ENCODE measurements at regions not wholly inside any gene's neighbourhood (a gene's known extent, or its start where the extent isn't known, plus 50 kb on each side); places are given as distances from the start of the nearest gene placed in this dataset.

DNA sequence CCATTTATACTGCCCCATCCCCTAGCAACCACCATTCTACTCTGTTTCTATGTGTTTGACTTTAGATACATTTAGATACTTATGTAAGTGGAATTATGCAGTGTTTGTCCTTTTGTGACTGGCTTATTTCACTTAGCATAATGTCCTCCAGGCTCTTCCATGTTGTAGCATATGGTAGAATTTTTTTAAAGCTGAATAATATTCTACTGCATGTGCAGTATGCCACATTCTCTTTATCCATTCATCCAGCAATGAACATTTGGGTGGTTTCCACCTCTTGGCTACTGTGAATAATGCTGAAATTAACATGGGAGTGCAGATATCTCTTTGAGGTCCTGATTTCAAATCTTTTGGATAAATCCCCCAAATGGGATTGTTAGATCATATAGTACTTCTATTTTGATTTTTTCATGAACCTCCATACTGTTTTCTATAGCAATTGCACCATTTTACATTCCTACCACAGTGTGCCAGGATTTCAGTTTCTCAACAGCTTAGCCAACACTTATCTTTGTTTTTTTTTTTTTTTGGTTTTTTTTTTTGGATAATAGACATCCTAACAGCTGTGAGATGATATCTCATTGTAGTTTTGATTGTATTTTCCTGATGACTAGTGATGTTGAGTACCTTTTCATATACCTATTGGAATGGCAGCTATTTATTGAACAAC is 105.9 kb upstream of the LNX1 start:
- intact Hi-C loops (cut with micrococcal nuclease), result no loop called here

DNA sequence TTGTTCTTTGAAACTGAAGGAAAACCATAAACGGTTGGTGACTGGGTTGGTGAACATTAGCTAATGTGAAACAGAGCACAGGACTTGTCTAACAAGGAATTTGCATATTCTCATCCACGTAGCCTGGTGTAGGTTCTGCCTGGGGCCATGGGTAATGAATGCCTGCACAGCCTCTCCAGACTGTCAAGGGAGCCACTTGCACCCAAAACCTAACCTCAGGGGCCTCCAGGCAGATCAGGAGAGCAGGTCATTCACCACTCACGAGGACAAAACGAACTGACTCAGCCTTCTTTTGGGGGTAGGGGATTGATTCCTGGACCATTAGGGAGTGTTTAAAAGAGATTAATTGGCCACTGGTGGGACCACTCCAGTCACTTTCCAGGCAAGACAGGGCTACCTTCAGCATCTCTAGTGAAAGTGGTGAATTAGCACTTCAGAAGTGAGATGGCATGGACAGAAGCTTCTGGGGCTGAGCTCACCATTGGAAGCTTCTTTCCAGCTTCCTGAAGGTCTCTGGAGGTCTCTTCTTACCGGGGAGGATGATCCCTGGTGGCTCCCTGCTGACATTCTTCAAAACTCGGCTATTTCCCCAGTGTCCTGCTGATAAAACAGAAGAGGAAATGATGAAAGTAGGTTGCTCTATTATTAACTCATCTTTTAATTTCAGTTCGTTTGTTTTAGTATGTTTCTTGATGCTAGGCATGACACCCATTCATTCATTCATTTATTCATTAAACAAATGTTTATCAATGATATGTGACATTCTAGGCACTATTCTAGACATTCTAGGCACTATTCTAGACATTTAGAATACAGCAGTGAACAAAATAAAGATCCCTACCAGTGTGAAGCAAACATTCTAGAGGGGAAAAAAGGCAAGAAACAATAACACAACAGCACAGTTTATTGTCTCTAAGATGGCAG is 104.5 kb upstream of the LNX1 start:
- intact Hi-C loops (cut with micrococcal nuclease), result no loop called here

DNA sequence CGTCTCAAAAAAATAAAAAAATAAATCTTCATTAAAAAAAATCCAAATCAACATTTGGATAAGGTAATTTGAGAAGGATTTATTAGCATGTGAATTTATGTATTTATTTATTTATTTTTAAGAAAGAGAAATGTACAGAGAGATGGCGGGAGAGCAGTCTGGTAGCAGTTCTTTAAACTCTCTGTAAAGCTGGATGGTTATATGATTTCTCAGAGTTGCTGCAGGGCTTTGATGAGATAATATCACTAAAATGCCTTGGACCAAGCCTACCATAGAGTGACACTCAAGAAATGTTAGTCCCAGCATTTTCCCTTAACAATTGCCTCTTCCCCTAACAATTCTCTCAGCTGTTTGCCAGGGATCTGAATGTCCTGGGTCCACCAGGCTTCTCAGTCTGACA is 103.4 kb upstream of the LNX1 start:
- intact Hi-C loops (cut with micrococcal nuclease), result no loop called here

- intact Hi-C loops (cut with micrococcal nuclease), result no loop called here
These were observed 102.6 kb upstream of the LNX1 start for GRCh38 chr4:53693909-53694308.

DNA sequence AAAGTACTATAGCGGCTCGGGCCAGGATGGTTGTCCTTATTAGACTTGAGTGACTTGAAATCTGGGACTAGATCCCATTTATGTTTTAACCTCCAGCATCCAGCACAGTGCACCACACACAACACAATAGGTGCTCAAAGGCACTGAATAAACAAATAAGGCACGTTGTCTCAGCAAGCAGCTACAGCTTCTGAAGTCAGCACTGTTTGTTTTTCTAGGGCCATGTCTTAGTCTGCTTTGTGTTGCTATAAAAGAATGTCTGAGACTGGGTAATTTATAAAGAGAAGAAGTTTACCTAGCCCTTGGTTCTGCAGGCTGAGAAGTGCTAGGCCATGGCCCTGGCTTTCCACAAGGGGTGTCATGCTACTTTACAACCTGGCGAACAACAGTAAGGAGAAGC is 102.1 kb upstream of the LNX1 start:
- intact Hi-C loops (cut with micrococcal nuclease), result no loop called here

DNA sequence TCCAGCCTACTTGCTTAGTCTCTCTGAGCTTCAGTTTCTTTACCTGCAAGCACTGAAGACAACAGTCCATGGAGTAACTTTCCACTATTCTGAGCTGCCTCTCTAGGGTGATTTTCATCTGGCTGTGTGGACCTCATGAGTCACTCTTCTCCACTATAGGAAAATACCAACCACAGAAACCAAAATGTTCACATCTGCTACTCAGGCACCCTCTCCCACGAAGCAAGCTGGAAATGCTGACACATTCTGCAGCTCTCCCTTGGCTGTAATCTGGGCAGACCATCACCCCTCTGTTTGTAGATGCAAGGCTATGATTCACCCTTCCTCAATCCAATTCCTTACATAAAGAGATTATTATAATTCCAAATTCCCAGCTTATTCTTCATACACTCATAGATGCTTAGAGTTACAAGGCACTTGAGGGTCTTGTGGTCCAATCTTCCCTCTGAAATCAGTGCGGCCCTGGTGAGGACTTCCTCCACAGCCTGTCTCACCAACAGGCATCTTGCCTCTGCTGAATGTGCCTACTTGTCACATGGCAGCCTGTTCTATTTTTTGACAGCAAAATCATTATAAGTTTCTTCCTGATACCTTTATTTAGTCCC is 97.0 kb upstream of the LNX1 start:
- intact Hi-C loops (cut with micrococcal nuclease), result no loop called here

GRCh38 chr4:53686521-53686920 is 95.2 kb upstream of the LNX1 start:
- intact Hi-C loops (cut with micrococcal nuclease), result no loop called here

- intact Hi-C loops (cut with micrococcal nuclease), result no loop called here
These were observed 93.1 kb upstream of the LNX1 start for GRCh38 chr4:53684136-53685130.

DNA sequence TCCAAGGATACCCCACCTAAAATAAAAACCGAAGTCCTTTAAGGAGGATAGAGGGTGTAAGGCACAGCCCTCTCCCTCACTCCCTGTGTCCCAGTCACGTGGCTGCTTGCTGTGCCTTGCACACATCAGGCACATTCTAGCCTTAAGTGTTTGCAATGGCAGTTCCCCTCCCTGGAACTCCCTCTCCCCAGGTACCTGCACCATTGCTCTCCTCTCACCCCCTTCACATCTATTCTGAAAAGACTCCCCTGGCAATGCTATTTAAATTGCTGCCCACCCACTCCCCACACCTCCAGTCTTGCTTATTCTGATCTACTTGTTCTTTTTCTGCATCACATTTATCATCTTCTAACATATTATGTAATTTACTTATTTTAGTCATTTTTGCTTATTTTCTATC is 91.6 kb upstream of the LNX1 start:
- intact Hi-C loops (cut with micrococcal nuclease), result no loop called here

DNA sequence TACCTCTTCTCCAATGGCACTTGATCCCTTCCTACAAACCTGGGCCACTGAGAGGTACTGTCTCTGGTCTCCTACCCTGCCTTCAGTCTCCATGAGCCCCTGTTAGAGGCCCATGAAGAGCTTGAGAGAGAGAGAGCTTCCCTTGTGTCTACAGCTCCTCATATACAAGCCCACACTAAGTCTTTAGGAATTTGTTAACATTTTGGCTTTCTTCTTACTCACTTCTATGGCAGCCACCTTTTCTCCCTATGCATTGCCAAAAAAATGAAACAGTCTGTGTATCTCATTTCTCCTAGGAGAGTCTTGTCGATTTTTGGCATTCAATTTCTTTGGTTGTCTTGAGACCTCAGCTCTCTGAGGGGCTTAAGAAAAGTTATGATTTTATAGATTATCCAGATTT is 90.9 kb upstream of the LNX1 start:
- intact Hi-C loops (cut with micrococcal nuclease), result no loop called here

- intact Hi-C loops (cut with micrococcal nuclease), result no loop called here
These were observed 89.3 kb upstream of the LNX1 start for GRCh38 chr4:53680598-53680997.

DNA sequence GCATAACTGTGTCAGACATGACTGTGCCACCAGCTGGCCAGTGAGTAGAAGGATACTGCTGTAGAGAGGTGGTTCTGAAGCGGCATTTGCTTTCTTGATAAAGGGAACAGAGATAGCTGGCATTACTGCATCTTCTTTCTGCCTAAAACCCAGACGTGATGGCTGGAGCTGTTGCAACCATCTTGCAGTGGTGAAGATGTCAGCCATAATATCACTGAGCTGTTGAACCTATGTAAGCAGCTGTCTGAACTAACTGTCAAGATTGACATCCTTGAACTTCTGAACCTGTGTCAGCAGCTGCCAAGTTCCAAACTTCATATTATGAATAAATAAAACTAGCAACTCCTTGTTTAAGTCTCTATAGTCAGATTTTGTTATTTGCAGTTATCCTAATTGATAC is 88.9 kb upstream of the LNX1 start:
- intact Hi-C loops (cut with micrococcal nuclease), result no loop called here

GRCh38 chr4:53676402-53676871 is 85.2 kb upstream of the LNX1 start:
- intact Hi-C loops (cut with micrococcal nuclease), result no loop called here

- intact Hi-C loops (cut with micrococcal nuclease), result no loop called here
These were observed 83.6 kb upstream of the LNX1 start for GRCh38 chr4:53674903-53675302.

DNA sequence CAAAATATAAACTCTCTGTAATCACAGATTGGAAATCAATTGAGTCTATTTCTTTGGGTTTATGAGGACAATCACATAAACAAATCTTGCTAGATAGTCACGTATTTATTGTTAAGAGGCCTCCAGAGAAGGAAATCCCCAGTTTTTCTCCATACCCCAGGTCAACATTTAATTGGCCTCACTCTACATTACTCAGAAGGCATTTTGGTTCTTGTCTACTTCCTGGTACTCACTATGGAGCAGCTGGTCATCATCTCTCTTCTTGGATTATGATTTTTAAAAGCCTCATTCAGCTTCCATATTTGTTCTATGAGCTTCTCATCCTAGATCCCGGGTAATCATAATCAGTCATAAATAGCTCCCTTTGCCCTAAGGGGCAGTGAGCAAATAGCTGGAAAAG is 81.6 kb upstream of the LNX1 start:
- intact Hi-C loops (cut with micrococcal nuclease), result no loop called here

DNA sequence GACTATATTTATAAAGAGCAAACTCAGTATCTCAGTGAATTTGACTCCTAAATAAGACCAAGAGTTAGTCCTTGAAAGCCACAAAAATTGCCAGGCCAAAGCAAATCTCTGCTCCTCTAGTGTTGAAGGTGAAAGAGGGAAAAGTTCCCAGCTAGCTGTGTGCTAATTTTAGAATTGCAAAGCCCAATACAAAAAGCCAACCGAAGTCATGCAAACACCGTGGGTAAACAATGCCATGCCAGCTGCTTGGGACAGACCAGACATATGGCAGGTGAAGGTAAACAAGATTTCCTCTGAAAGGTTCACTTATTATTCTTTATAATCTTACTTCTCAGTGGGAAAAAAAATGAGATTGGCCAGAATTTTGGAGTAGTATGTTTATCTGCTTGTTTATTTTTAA is 80.5 kb upstream of the LNX1 start:
- intact Hi-C loops (cut with micrococcal nuclease), result no loop called here

DNA sequence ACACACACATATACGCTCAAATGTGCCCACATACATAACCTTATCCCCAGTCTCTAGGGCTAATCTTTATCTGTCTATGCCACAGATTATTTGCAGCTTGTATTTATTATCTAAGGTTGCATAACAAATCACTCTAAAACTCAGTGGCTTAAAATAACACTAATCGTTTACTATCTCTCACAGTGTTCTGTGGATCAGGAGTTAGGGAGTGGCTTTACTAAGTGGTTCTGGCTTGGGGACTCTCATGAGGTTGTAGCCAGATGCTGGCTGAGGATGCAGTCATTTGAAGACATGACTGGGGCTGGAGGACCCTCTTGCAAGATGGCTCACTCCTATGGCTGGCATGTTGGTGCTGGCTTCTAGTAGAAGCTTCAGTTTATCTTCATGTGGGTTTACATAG is 68.5 kb upstream of the LNX1 start:
- intact Hi-C loops (cut with micrococcal nuclease), result no loop called here

DNA sequence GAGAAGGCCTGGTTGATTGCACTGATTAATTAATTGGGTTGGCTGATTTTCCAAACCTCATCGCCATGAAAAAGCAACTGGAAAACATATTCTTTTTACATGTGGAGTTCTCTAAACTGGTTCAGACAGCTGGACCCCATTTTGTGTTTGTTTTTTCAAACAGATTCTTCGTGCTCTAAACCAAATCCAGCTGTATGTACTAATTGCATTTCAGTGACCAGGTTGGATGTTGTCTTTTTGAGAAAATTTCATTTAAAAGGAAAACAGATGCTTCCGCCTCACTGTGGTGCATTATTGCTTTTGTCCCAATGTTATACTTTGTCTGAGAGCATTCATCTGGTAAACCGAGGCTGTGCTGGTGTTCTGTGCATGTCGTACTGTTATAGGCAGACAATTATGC is 67.8 kb upstream of the LNX1 start:
- intact Hi-C loops (cut with micrococcal nuclease), result no loop called here

GRCh38 chr4:53658029-53658428 is 66.7 kb upstream of the LNX1 start:
- intact Hi-C loops (cut with micrococcal nuclease), result no loop called here

GRCh38 chr4:53656421-53656981 is 65.2 kb upstream of the LNX1 start:
- intact Hi-C loops (cut with micrococcal nuclease), result no loop called here

- intact Hi-C loops (cut with micrococcal nuclease), result no loop called here
These were observed 63.0 kb upstream of the LNX1 start for GRCh38 chr4:53654300-53654758.

Data from T-helper 2 cell treated with Interferon-gamma antibody and Interleukin-4, amounts not matched to agents 100 ng/mL and 5 ng/mL, for 36 hours (primary cell).